Caco-2 (cell line): ENCODE measurements at regions not wholly inside any gene's neighbourhood (a gene's known extent, or its start where the extent isn't known, plus 50 kb on each side); places are given as distances from the start of the nearest gene placed in this dataset.
"Not testable (repeated sequence)": the region's sequence is repeated elsewhere in the genome, so short reads cannot be mapped to it uniquely, and the experiment has no call there.

Experiments used
- BruUV-seq: library from RNA; stranded (reverse); fragments of 400-500 nt; replicated peaks from 2 replicates; lab custom pipeline; 2021; lab: Mats Ljungman, UMichigan
- CTCF ChIA-PET: fragments of 300-600 bp; sonication (Branson Sonifier 250); formaldehyde crosslinking; loops from one replicate; lab custom pipeline; 2022; ENCODE audit warnings: antibody characterized with exemption; lab: Charles Lee
- POLR2A ChIA-PET: fragments of 300-600 bp; sonication (Branson Sonifier 250); formaldehyde crosslinking; loops from one replicate; lab custom pipeline; 2022; ENCODE audit warnings: antibody characterized with exemption; lab: Charles Lee
- DNase-seq, 2 experiments: peaks; one replicate each; pipeline versions ENCODE4 v3.0.0 to v3.0.0-alpha.2; 2020 to 2022
- H3K27me3 ChIP-seq: replicated peaks from 2 replicates; pipeline ENCODE4 v1.6.0; 2011; ENCODE audit warnings: low read length; ENCODE audit not compliant: control insufficient read depth, insufficient read depth
- H3K36me3 ChIP-seq: 2 replicates; pipeline ENCODE4 v1.5.1; 2011; ENCODE audit warnings: low read length; ENCODE audit not compliant: control insufficient read depth, insufficient read depth
- H3K4me1 ChIP-seq: fragments of 250-450 bp; sonication (Bioruptor Pico); 2 replicates; pipeline ENCODE4 v1.5.1; 2020; ENCODE audit warnings: mild to moderate bottlenecking
- H3K4me3 ChIP-seq: 2 replicates; pipeline ENCODE4 v1.5.1; 2011; ENCODE audit warnings: low read depth, mild to moderate bottlenecking, control low read depth, low read length
- H3K9me3 ChIP-seq: fragments of 250-450 bp; sonication (Bioruptor Pico); 2 replicates; pipeline ENCODE4 v1.5.1; 2020; ENCODE audit warnings: mild to moderate bottlenecking, moderate library complexity
- H3K27ac Mint-ChIP-seq: one replicate; pipeline ENCODE4 v1.8.0; 2022; ENCODE audit warnings: mixed read lengths; ENCODE audit not compliant: unreplicated experiment
- H3K27me3 Mint-ChIP-seq: one replicate; pipeline ENCODE4 v1.8.0; 2022; ENCODE audit warnings: mixed read lengths; ENCODE audit not compliant: insufficient read depth, unreplicated experiment
- H3K36me3 Mint-ChIP-seq: one replicate; pipeline ENCODE4 v1.8.0; 2022; ENCODE audit warnings: mild to moderate bottlenecking, mixed read lengths; ENCODE audit not compliant: insufficient read depth, unreplicated experiment
- H3K4me1 Mint-ChIP-seq: one replicate; pipeline ENCODE4 v1.8.0; 2022; ENCODE audit warnings: low read depth, mixed read lengths; ENCODE audit not compliant: unreplicated experiment
- H3K4me3 Mint-ChIP-seq: one replicate; pipeline ENCODE4 v1.8.0; 2022; ENCODE audit warnings: mild to moderate bottlenecking, moderate library complexity, mixed read lengths; ENCODE audit not compliant: unreplicated experiment
- H3K9me3 Mint-ChIP-seq: one replicate; pipeline ENCODE4 v1.8.0; 2022; ENCODE audit warnings: mixed read lengths; ENCODE audit not compliant: unreplicated experiment
- intact Hi-C: fragments of 100-400 bp; cut with micrococcal nuclease; formaldehyde crosslinking; loops from one replicate; pipeline ENCODE4 v1.10.0; 2022; ENCODE audit not compliant: unreplicated experiment
- TF ChIP-seq, protein P1 (sequence below), 2 experiments: fragments of 200-600 bp in 1 of 2; IDR thresholded peaks; 1 replicate in 1 of 2; 2 replicates in 1 of 2; pipeline versions ENCODE4 v1.5.1 to v1.8.0; 2011 to 2022; ENCODE audit warnings: antibody characterized with exemption in 1 of 2, control low read depth in 1 of 2, inconsistent platforms in 1 of 2, low read depth in 1 of 2, low read length in 1 of 2, mild to moderate bottlenecking in 1 of 2, moderate library complexity in 1 of 2; ENCODE audit not compliant: insufficient read depth in 1 of 2, severe bottlenecking in 1 of 2, unreplicated experiment in 1 of 2

DNA sequence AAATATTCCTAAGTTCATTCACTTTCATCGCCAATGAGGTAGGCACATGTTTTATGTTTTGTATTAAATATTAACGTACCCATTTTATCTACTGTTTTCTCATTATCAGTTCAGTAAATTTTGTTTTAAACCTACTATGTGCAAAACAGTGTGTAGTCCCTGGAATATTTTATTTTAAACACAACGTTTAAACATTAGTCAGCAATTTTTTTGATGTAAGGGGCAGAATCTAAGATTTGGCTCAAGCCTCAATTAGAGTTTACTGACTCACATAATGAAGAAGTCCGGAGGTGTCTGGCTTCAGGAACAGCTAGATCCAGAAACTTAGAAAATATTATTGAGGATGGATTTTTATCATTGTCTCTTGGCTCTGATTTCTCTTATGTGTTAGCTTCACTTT is 267.5 kb downstream of the C12orf75 start:
- Histone ChIP-seq H3K4me3 (no peak overlapping the region), H3K4me1 (no peaks in the 10 kb centered on the region), H3K36me3 (no peaks in the 10 kb centered on the region; the same call in 1 of the 2 replicates), H3K9me3 (no peaks in the 10 kb centered on the region), H3K27me3 (no peaks in the 10 kb centered on the region)
- intact Hi-C loops = no loop called here
- TF ChIP-seq, protein P1, sequence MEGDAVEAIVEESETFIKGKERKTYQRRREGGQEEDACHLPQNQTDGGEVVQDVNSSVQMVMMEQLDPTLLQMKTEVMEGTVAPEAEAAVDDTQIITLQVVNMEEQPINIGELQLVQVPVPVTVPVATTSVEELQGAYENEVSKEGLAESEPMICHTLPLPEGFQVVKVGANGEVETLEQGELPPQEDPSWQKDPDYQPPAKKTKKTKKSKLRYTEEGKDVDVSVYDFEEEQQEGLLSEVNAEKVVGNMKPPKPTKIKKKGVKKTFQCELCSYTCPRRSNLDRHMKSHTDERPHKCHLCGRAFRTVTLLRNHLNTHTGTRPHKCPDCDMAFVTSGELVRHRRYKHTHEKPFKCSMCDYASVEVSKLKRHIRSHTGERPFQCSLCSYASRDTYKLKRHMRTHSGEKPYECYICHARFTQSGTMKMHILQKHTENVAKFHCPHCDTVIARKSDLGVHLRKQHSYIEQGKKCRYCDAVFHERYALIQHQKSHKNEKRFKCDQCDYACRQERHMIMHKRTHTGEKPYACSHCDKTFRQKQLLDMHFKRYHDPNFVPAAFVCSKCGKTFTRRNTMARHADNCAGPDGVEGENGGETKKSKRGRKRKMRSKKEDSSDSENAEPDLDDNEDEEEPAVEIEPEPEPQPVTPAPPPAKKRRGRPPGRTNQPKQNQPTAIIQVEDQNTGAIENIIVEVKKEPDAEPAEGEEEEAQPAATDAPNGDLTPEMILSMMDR (IDR thresholded peaks at IDR 0.05; ENCODE audit: insufficient read depth in 1 of 2, low read depth in 1 of 2, low read length in 1 of 2, severe bottlenecking in 1 of 2, unreplicated experiment in 1 of 2) = no peak
- Mint-ChIP-seq H3K9me3 (no peaks in the 10 kb centered on the region), H3K4me3 (no peak overlapping the region), H3K36me3 (no peaks in the 10 kb centered on the region), H3K27ac (no peak overlapping the region), H3K27me3 (no peaks in the 10 kb centered on the region), H3K4me1 (peaks cover 11% of the 10 kb centered on the region)
- no TSS peak for BruUV-seq
- DNase-seq = no peak
- CTCF ChIA-PET = no interaction called here
- POLR2A ChIA-PET = no interaction called here

DNA sequence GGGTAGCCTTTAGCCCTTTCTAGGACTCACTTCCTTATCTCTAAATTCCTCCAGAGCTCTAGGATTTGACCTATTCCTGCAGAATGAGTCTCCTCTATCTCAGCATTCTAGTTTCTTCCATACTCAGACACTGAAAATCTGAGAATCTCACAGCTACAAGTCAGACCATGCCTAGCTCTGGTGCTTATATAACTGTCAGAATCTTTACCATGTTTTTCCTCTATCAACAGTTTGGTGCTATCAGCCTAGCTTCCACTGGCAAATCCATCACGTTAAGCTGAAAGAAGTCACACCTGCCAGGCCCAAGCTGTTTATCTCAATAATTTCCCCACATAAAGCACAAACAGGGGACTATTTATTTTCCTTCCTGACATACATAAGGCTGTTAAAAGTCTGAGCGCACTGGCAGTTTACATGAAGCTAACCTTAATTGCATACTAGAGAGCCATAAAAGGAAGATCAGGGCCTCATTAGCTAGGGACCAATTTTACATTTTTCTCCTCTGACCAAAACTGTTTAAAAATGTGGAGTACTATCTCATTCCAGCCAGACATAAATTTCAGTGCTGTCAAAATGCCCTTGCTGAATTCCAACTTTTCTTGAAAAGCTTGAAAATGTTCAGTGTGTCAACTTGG is 270.5 kb downstream of the C12orf75 start:
- Mint-ChIP-seq H3K36me3 (no peaks in the 10 kb centered on the region), H3K9me3 (no peaks in the 10 kb centered on the region), H3K4me3 (no peak overlapping the region), H3K4me1 (peaks cover 26% of the 10 kb centered on the region), H3K27me3 (no peaks in the 10 kb centered on the region), H3K27ac (no peak overlapping the region)
- Histone ChIP-seq H3K36me3 (no peaks in the 10 kb centered on the region; the same call in 1 of the 2 replicates), H3K4me3 (no peak overlapping the region), H3K4me1 (peaks cover 13% of the 10 kb centered on the region), H3K9me3 (no peaks in the 10 kb centered on the region), H3K27me3 (no peaks in the 10 kb centered on the region)
- intact Hi-C loops = no loop called here
- ChIA-PET CTCF (no interaction called here), POLR2A (no interaction called here)
- no peak for DNase-seq
- TF ChIP-seq, protein P1 (IDR thresholded peaks at IDR 0.05; ENCODE audit: insufficient read depth in 1 of 2, low read depth in 1 of 2, low read length in 1 of 2, severe bottlenecking in 1 of 2, unreplicated experiment in 1 of 2) = no peak
- no TSS peak for BruUV-seq

DNA sequence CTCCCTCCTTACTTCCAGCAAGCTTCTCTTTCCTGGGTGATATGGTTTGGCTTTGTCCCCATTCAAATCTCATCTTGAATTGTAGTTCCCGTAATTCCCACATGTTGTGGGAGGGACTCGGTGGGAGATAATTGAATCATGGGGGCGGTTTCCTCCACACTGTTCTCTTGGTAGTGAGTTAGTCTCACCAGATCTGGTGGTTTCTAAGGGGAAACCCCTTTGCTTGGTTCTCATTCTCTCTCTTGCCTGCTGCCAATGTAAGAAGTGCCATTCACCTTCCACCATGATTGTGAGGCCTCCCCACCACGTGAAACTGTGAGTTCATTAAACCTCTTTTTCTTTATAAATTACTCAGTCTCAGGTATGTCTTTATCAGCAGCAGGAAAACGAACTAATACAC is 271.8 kb downstream of the C12orf75 start:
- H3K4me3 ChIP-seq, H3K9me3 ChIP-seq, H3K27me3 ChIP-seq, H3K36me3 ChIP-seq, H3K4me3 Mint-ChIP-seq, BruUV-seq, H3K27ac Mint-ChIP-seq, intact Hi-C loops, H3K36me3 Mint-ChIP-seq, DNase-seq, H3K9me3 Mint-ChIP-seq, H3K27me3 Mint-ChIP-seq: not testable (repeated sequence)
- H3K4me1 Mint-ChIP-seq = peaks cover 26% of the 10 kb centered on the region
- POLR2A ChIA-PET = interaction anchor here (0.6 kb wide), 1 partner anchor 10 kb away, joined by 3 read pairs; no protein-coding TSS in a partner anchor
- CTCF ChIA-PET = interaction anchor here (0.6 kb wide), 1 partner anchor 10 kb away, joined by 5 read pairs; no protein-coding TSS in a partner anchor
- H3K4me1 ChIP-seq = peaks cover 13% of the 10 kb centered on the region

DNA sequence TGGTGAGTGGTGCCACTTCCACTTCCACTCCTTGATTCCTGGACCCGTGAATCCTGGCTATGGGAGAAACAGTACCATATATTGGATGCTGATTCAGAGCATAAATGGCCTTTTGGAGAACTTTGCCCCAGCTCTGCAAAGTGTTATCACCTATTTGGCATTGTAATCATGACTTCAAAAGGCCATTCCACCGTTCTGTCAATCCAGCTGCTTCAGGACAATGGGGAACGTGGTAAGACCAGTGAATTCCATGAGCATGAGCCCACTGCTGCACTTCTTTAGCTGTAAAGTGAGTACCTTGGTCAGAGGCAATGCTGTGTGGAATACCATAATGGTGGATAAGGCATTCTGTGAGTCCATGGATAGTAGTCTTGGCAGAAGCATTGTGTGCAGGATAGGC is 273.8 kb downstream of the C12orf75 start:
- intact Hi-C loops, H3K9me3 Mint-ChIP-seq, H3K27me3 Mint-ChIP-seq, BruUV-seq, CTCF ChIA-PET, H3K27me3 ChIP-seq, POLR2A ChIA-PET, H3K4me3 ChIP-seq, H3K36me3 ChIP-seq, H3K9me3 ChIP-seq, H3K4me3 Mint-ChIP-seq, H3K36me3 Mint-ChIP-seq: not testable (repeated sequence)
- Mint-ChIP-seq H3K27ac (peak overlapping the region; percentile 8), H3K4me1 (peaks cover 26% of the 10 kb centered on the region)
- H3K4me1 ChIP-seq = peaks cover 13% of the 10 kb centered on the region
- peak; percentile 40 to 52 for DNase-seq

DNA sequence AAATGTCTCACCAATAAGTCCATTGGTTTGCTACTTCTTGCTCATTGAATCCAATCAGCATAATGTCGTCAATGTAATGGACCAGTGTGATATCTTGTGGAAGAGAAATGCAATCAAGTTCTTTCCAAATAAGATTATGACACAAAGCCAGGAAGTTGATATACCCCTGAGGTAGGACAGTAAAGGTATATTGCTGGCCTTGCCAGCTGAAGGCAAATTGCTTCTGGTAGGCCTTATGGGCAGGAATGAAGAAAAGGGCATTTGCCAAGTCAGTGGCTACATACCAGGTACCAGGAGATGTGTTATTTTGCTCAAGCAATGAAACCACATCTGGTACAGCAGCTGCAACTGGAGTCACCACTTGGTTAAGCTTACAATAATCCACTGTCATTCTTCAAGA is 276.1 kb downstream of the C12orf75 start:
- BruUV-seq, H3K4me3 ChIP-seq, H3K36me3 Mint-ChIP-seq, intact Hi-C loops, DNase-seq, H3K4me3 Mint-ChIP-seq, H3K27me3 ChIP-seq, CTCF ChIA-PET, H3K27ac Mint-ChIP-seq, H3K9me3 Mint-ChIP-seq, H3K9me3 ChIP-seq, H3K36me3 ChIP-seq, H3K27me3 Mint-ChIP-seq, POLR2A ChIA-PET: not testable (repeated sequence)
- H3K4me1 Mint-ChIP-seq = peaks cover 21% of the 10 kb centered on the region
- H3K4me1 ChIP-seq = peaks cover 13% of the 10 kb centered on the region
